Stimulated activated CD4-positive, alpha-beta T cell treated with anti-CD3 and anti-CD28 coated beads, Interleukin-2, amount 100 ng/mL, for 48 hours (primary cell): ENCODE measurements at regions not wholly inside any gene's neighbourhood (a gene's known extent, or its start where the extent isn't known, plus 50 kb on each side); places are given as distances from the start of the nearest gene placed in this dataset.
A peak's percentile ranks its signal among the peaks of the same experiment; 100 is the strongest.

ENCODE experiments used
- DNase-seq, 2 donors: peaks; one replicate each; pipeline ENCODE4 v3.0.0-alpha.2; 2020

- DNase-seq, result no peak
Observed at GRCh38 chr1:244352156-244352830, 99.4 kb downstream of the ADSS2 start.

- DNase-seq, result peak; percentile 20 to 24
Observed at GRCh38 chr1:244353551-244354091, 98.1 kb downstream of the ADSS2 start.

GRCh38 chr1:244354810-244355278 is 96.9 kb downstream of the ADSS2 start:
- DNase-seq, result no peak

- DNase-seq, result no peak
Observed at GRCh38 chr1:244356376-244356775, 95.3 kb downstream of the ADSS2 start.
